CD4-positive, CD25-positive, alpha-beta regulatory T cell (primary cell): ENCODE measurements at regions not wholly inside any gene's neighbourhood (a gene's known extent, or its start where the extent isn't known, plus 50 kb on each side); places are given as distances from the start of the nearest gene placed in this dataset.
A peak's percentile ranks its signal among the peaks of the same experiment; 100 is the strongest.
"Not testable (repeated sequence)": the region's sequence is repeated elsewhere in the genome, so short reads cannot be mapped to it uniquely, and the experiment has no call there.

Experiments
- ATAC-seq, 2 donors: fragments of 150-1000 bp; cut with Tn5 transposase; one replicate each; pipeline ENCODE4 v1.10.0; 2021; ENCODE audit warnings: low read depth in 2 of 2, moderate number of reproducible peaks in 2 of 2, moderate library complexity in 1 of 2
- DNase-seq, 3 donors: peaks; one replicate each; pipeline versions ENCODE4 v3.0.0 to v3.0.0-alpha.2; 2012 to 2022; ENCODE audit warnings: mixed read lengths in 1 of 3
- H3K27ac ChIP-seq: one replicate; pipeline ENCODE4 v1.7.0; 2013; ENCODE audit warnings: mild to moderate bottlenecking, low read length; ENCODE audit not compliant: insufficient read depth, poor library complexity, severe bottlenecking
- H3K27me3 ChIP-seq: one replicate; pipeline ENCODE4 v1.7.0; 2013; ENCODE audit warnings: low read length; ENCODE audit not compliant: control insufficient read depth, insufficient read depth
- H3K36me3 ChIP-seq: one replicate; pipeline ENCODE4 v1.7.0; 2013; ENCODE audit warnings: mild to moderate bottlenecking, low read length, moderate library complexity; ENCODE audit not compliant: control insufficient read depth, insufficient read depth
- H3K4me1 ChIP-seq: 2 replicates; pipeline ENCODE4 v1.7.0; 2013; ENCODE audit warnings: mild to moderate bottlenecking, low read length; ENCODE audit not compliant: insufficient read depth, control insufficient read depth, poor library complexity, severe bottlenecking
- H3K4me3 ChIP-seq: one replicate; pipeline ENCODE4 v1.7.0; 2013; ENCODE audit warnings: low read depth, mild to moderate bottlenecking, low read length, moderate library complexity
- H3K9me3 ChIP-seq, 2 experiments: 1 replicate in 1 of 2; 2 replicates in 1 of 2; pipeline ENCODE4 v1.7.0; 2013; ENCODE audit warnings: low read length in 2 of 2, mild to moderate bottlenecking in 1 of 2, moderate library complexity in 1 of 2; ENCODE audit not compliant: control insufficient read depth in 2 of 2
- H3K27ac Mint-ChIP-seq, 3 donors: one replicate each; pipeline ENCODE4 v1.8.0; 2020 to 2022; ENCODE audit warnings: mild to moderate bottlenecking in 3 of 3, mixed read lengths in 3 of 3, moderate library complexity in 2 of 3
- H3K27me3 Mint-ChIP-seq: one replicate; pipeline ENCODE4 v1.8.0; 2022; ENCODE audit warnings: mild to moderate bottlenecking, mixed read lengths
- H3K36me3 Mint-ChIP-seq: one replicate; pipeline ENCODE4 v1.8.0; 2020; ENCODE audit warnings: mixed read lengths
- H3K4me1 Mint-ChIP-seq, 4 donors: one replicate each; pipeline ENCODE4 v1.8.0; 2020 to 2022; ENCODE audit warnings: mixed read lengths in 4 of 4, mild to moderate bottlenecking in 1 of 4
- H3K4me3 Mint-ChIP-seq, 4 donors: one replicate each; pipeline ENCODE4 v1.8.0; 2020 to 2022; ENCODE audit warnings: mild to moderate bottlenecking in 4 of 4, mixed read lengths in 4 of 4, moderate library complexity in 3 of 4
- H3K9me3 Mint-ChIP-seq, 7 donors: one replicate each; pipeline ENCODE4 v1.8.0; 2020 to 2022; ENCODE audit warnings: mixed read lengths in 7 of 7, mild to moderate bottlenecking in 3 of 7, moderate library complexity in 2 of 7

GRCh38 chr15:62254137-62254934, 89.3 kb upstream of the C2CD4B start:
- peak; percentile 8 to 67 (median 45) for DNase-seq
- Histone ChIP-seq H3K9me3 (no peaks in the 10 kb centered on the region), H3K4me1 (no peaks in the 10 kb centered on the region), H3K27ac (no peak overlapping the region), H3K36me3 (no peaks in the 10 kb centered on the region), H3K4me3 (no peak overlapping the region), H3K27me3 (no peaks in the 10 kb centered on the region)
- Mint-ChIP-seq H3K27ac (no peak overlapping the region), H3K36me3 (no peaks in the 10 kb centered on the region), H3K9me3 (peaks cover 0 to 5% (median 0%) of the 10 kb centered on the region in 7 donors), H3K4me3 (no peak overlapping the region), H3K4me1 (peaks cover 0 to 2% (median 0%) of the 10 kb centered on the region in 4 donors), H3K27me3 (no peaks in the 10 kb centered on the region)
- no peak for ATAC-seq

- DNase-seq, H3K9me3 Mint-ChIP-seq, H3K27ac Mint-ChIP-seq, H3K4me1 Mint-ChIP-seq, H3K4me3 Mint-ChIP-seq, H3K4me3 ChIP-seq, H3K4me1 ChIP-seq, H3K36me3 ChIP-seq, H3K36me3 Mint-ChIP-seq, H3K9me3 ChIP-seq, H3K27me3 ChIP-seq, H3K27ac ChIP-seq, H3K27me3 Mint-ChIP-seq, ATAC-seq: not testable (repeated sequence)
Observed at GRCh38 chr15:62256430-62256829, 91.3 kb upstream of the C2CD4B start.

GRCh38 chr15:62257996-62258521, 93.0 kb upstream of the C2CD4B start:
- H3K36me3 ChIP-seq = no peaks in the 10 kb centered on the region
- no peak overlapping the region for H3K27ac Mint-ChIP-seq
- H3K36me3 Mint-ChIP-seq = peaks cover 3% of the 10 kb centered on the region
- peaks cover 2 to 13% of the 10 kb centered on the region in 2 experiments for H3K9me3 ChIP-seq
- ATAC-seq (no peak), DNase-seq (no peak)
- peaks cover 4 to 23% (median 6%) of the 10 kb centered on the region in 7 donors for H3K9me3 Mint-ChIP-seq
- H3K4me3 ChIP-seq = no peak overlapping the region
- no peaks in the 10 kb centered on the region for H3K27me3 ChIP-seq
- H3K4me1 Mint-ChIP-seq = peaks cover 0 to 2% (median 0%) of the 10 kb centered on the region in 4 donors
- no peaks in the 10 kb centered on the region for H3K27me3 Mint-ChIP-seq
- H3K4me1 ChIP-seq = no peaks in the 10 kb centered on the region
- no peak overlapping the region for H3K4me3 Mint-ChIP-seq
- no peak overlapping the region for H3K27ac ChIP-seq

DNA sequence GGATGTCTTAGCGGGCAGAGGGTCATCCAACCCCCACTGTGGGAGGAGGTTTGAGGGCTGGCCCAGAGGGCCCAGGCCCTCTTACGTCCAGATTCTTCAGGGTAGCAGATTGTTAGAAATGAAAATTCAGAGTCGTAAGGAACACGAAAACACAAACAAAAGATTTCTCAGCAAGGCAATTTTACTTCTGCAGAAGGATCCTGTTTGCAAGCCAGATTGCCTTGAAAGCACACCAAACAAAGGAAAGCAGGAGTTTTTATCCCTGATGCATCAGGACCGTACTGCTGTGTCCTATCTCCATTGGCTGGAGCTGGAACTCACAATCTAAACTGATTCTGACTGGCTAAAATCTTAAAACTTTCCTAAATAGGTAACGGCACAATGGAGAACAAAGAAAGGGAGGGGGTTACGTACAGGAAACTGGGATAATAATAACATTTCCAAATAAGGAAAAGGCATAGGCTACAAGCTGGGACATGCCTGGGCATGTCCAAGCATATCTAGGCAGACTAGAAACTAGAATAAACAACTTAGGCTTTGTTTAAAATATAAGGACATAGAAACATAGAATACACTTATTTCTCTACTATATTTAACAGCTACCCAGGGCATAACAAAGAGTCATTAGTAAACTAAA, 97.3 kb upstream of the C2CD4B start:
- Histone ChIP-seq H3K4me3 (no peak overlapping the region), H3K4me1 (no peaks in the 10 kb centered on the region), H3K27ac (no peak overlapping the region), H3K36me3 (no peaks in the 10 kb centered on the region), H3K9me3 (peaks cover 5 to 13% of the 10 kb centered on the region in 2 experiments), H3K27me3 (no peaks in the 10 kb centered on the region)
- no peak overlapping the region for H3K4me3 Mint-ChIP-seq
- peaks cover 5 to 46% (median 10%) of the 10 kb centered on the region in 7 donors for H3K9me3 Mint-ChIP-seq
- no peaks in the 10 kb centered on the region for H3K27me3 Mint-ChIP-seq
- peaks cover 6% of the 10 kb centered on the region for H3K36me3 Mint-ChIP-seq
- DNase-seq (no peak), ATAC-seq (no peak)
- H3K27ac Mint-ChIP-seq = no peak overlapping the region
- H3K4me1 Mint-ChIP-seq = no peaks in the 10 kb centered on the region

DNA sequence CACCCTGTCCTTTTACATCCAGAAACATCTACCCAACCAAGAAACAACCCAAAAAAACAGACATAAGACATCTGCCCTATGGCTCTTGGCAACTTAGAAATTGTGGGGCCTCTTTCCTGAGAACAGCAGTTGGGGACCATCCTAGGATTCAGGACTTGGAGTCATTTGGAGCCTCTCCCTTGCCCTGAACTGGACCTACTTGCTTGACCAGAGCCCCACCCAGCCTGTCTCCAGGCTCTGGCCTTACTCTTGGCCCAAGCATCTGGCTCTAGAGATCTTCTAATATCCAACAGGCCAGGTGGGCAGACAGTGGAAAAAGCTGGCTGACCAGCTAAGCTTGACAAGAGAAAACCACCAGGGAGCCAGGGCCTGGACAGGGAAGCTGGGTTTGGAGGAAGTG, 99.1 kb upstream of the C2CD4B start:
- H3K9me3 ChIP-seq = peaks cover 16 to 25% of the 10 kb centered on the region in 2 experiments
- no peak for DNase-seq
- Mint-ChIP-seq H3K4me3 (no peak overlapping the region), H3K9me3 (peaks cover 10 to 61% (median 14%) of the 10 kb centered on the region in 7 donors), H3K27me3 (no peaks in the 10 kb centered on the region), H3K4me1 (no peaks in the 10 kb centered on the region), H3K27ac (no peak overlapping the region), H3K36me3 (peaks cover 6% of the 10 kb centered on the region)
- no peaks in the 10 kb centered on the region for H3K36me3 ChIP-seq
- no peak for ATAC-seq
- H3K27me3 ChIP-seq = no peaks in the 10 kb centered on the region
- no peaks in the 10 kb centered on the region for H3K4me1 ChIP-seq
- no peak overlapping the region for H3K27ac ChIP-seq
- no peak overlapping the region for H3K4me3 ChIP-seq

GRCh38 chr15:62269504-62269903, 104.4 kb upstream of the C2CD4B start:
- Mint-ChIP-seq H3K27ac (no peak overlapping the region), H3K9me3 (peaks cover 3 to 49% (median 14%) of the 10 kb centered on the region in 7 donors), H3K4me3 (no peak overlapping the region), H3K4me1 (no peaks in the 10 kb centered on the region), H3K27me3 (peaks cover 15% of the 10 kb centered on the region), H3K36me3 (peaks cover 3% of the 10 kb centered on the region)
- no peaks in the 10 kb centered on the region for H3K27me3 ChIP-seq
- H3K4me1 ChIP-seq = no peaks in the 10 kb centered on the region
- no peaks in the 10 kb centered on the region for H3K36me3 ChIP-seq
- H3K4me3 ChIP-seq = no peak overlapping the region
- DNase-seq (no peak), ATAC-seq (no peak)
- no peak overlapping the region for H3K27ac ChIP-seq
- peaks cover 20 to 29% of the 10 kb centered on the region in 2 experiments for H3K9me3 ChIP-seq

DNA sequence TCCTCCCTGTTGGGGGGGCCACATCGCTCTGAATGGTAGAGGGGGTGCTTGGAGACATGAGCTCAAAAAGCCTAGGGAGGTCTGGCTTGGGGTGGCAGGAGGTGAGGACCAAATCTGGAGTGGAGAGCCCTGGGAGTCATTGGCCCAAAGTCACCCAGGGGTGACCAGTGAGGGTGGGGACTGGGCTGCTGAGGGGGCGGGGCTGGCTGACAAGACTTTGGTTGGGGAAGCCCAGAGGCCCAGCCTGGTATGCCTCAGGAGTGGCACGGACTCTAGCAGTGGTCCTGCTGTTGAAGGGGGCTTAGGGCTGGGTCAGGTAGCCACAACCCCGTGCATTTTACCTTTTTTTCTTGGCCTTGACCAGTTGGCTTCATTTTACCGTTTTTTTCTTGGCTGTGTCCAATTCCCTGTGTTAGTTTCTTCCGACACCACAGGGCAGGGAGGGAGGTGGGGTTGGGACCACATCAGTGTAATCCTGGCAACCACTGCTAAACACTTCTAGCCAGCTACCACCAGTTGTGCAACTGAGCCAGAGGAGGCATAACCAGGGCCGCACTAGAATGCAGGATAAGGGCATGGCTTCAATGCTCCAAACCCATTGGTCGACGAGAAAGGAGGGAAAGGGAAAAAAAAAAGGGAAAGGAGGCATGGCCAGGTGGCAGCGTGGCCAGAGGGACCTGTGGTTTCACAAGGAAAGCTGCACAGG, 105.3 kb upstream of the C2CD4B start:
- Histone ChIP-seq H3K9me3 (peaks cover 20 to 29% of the 10 kb centered on the region in 2 experiments), H3K4me1 (no peaks in the 10 kb centered on the region), H3K4me3 (no peak overlapping the region), H3K27ac (no peak overlapping the region), H3K27me3 (no peaks in the 10 kb centered on the region), H3K36me3 (no peaks in the 10 kb centered on the region)
- Mint-ChIP-seq H3K27me3 (peaks cover 22% of the 10 kb centered on the region), H3K36me3 (peaks cover 3% of the 10 kb centered on the region), H3K9me3 (peaks cover 3 to 49% (median 14%) of the 10 kb centered on the region in 7 donors), H3K4me3 (no peak overlapping the region), H3K27ac (no peak overlapping the region), H3K4me1 (no peaks in the 10 kb centered on the region)
- DNase-seq = no peak
- ATAC-seq = no peak
